H1 (cell line): ENCODE measurements at regions not wholly inside any gene's neighbourhood (a gene's known extent, or its start where the extent isn't known, plus 50 kb on each side); places are given as distances from the start of the nearest gene placed in this dataset.

Experiments used
- CTCF ChIA-PET: fragments of 300-600 bp; sonication (Branson Sonifier 250); formaldehyde crosslinking; loops from one replicate; lab custom pipeline; 2021; ENCODE audit not compliant: partially characterized antibody; lab: Charles Lee
- POLR2A ChIA-PET: fragments of 300-600 bp; sonication (Branson Sonifier 250); formaldehyde crosslinking; loops from one replicate; lab custom pipeline; 2021; ENCODE audit warnings: inconsistent platforms; ENCODE audit not compliant: partially characterized antibody; lab: Charles Lee
- DNase-seq, 2 experiments: peaks; one replicate each; pipeline versions ENCODE4 v3.0.0 to v3.0.0-alpha.2; 2010 to 2022; ENCODE audit warnings: low spot score in 2 of 2, low read depth in 1 of 2, mixed read lengths in 1 of 2
- FAIRE-seq: peaks from 2 replicates; lab custom pipeline; 2011; peaks lifted over from hg19 to GRCh38; lab: Jason Lieb, UNC
- H2AFZ ChIP-seq: 2 replicates; pipeline ENCODE4 v1.8.1; 2012; ENCODE audit warnings: low read length, inconsistent platforms
- H2AK5ac ChIP-seq: 2 replicates; pipeline ENCODE4 v1.6.1; 2013; ENCODE audit warnings: low read depth, low read length
- H2BK120ac ChIP-seq: replicated peaks from 2 replicates; pipeline ENCODE3; 2013; ENCODE audit warnings: low read depth, low read length, inconsistent platforms
- H2BK12ac ChIP-seq: 2 replicates; pipeline ENCODE4 v1.6.1; 2013; ENCODE audit warnings: low read depth, low read length
- H2BK15ac ChIP-seq: 2 replicates; pipeline ENCODE4 v1.6.1; 2013; ENCODE audit warnings: low read length
- H2BK20ac ChIP-seq: 2 replicates; pipeline ENCODE4 v1.6.1; 2013; ENCODE audit warnings: low read length
- H2BK5ac ChIP-seq: 2 replicates; pipeline ENCODE4 v1.6.1; 2013; ENCODE audit warnings: low read depth, low read length
- H3K14ac ChIP-seq: 2 replicates; pipeline ENCODE4 v1.6.1; 2013; ENCODE audit warnings: inconsistent platforms; ENCODE audit not compliant: insufficient read length
- H3K18ac ChIP-seq: 2 replicates; pipeline ENCODE4 v1.6.1; 2013; ENCODE audit warnings: low read length; ENCODE audit errors: extremely low read depth
- H3K23ac ChIP-seq: 2 replicates; pipeline ENCODE4 v1.6.1; 2013; ENCODE audit warnings: inconsistent platforms; ENCODE audit not compliant: insufficient read length
- H3K23me2 ChIP-seq: 2 replicates; pipeline ENCODE4 v1.6.1; 2013; ENCODE audit warnings: low read depth, low read length
- H3K27ac ChIP-seq: 2 replicates; pipeline ENCODE4 v1.6.1; 2011; ENCODE audit warnings: low read depth, low read length, inconsistent platforms
- H3K27me3 ChIP-seq, 4 experiments: replicated peaks in 1 of 4; 1 replicate in 1 of 4; 2 replicates in 3 of 4; pipeline versions ENCODE4 v1.6.1 to v1.8.1; 2011 to 2013; ENCODE audit warnings: low read length in 3 of 4, mild to moderate bottlenecking in 3 of 4, inconsistent platforms in 2 of 4, mixed read lengths in 2 of 4, moderate library complexity in 1 of 4; ENCODE audit not compliant: control insufficient read depth in 3 of 4, insufficient read depth in 3 of 4; ENCODE audit errors: extremely low read depth in 1 of 4
- H3K36me3 ChIP-seq, 4 experiments: 2 replicates each; pipeline versions ENCODE4 v1.6.1 to v1.8.1; 2011 to 2013; ENCODE audit warnings: mild to moderate bottlenecking in 4 of 4, low read length in 3 of 4, moderate library complexity in 2 of 4, control low read depth in 1 of 4, inconsistent platforms in 1 of 4; ENCODE audit not compliant: insufficient read depth in 4 of 4, control insufficient read depth in 2 of 4
- H3K4ac ChIP-seq: replicated peaks from 2 replicates; pipeline ENCODE3; 2013; ENCODE audit warnings: low read length, low read depth, mixed read lengths, inconsistent platforms; ENCODE audit not compliant: insufficient read length
- H3K4me1 ChIP-seq, 4 experiments: replicated peaks in 1 of 4; 1 replicate in 1 of 4; 2 replicates in 3 of 4; pipeline versions ENCODE4 v1.6.1 to v1.8.1; 2011 to 2013; ENCODE audit warnings: low read length in 3 of 4, inconsistent platforms in 2 of 4, mixed read lengths in 1 of 4; ENCODE audit not compliant: insufficient read depth in 4 of 4, control insufficient read depth in 3 of 4
- H3K4me2 ChIP-seq, 2 experiments: 2 replicates each; pipeline versions ENCODE4 v1.6.1 to v1.8.1; 2011 to 2013; ENCODE audit warnings: low read depth in 2 of 2, low read length in 2 of 2, control low read depth in 1 of 2, inconsistent platforms in 1 of 2, mild to moderate bottlenecking in 1 of 2; ENCODE audit not compliant: insufficient read depth in 1 of 2
- H3K4me3 ChIP-seq, 4 experiments: fragments of 200-600, 300-600 bp in 1 of 4; sonication (generic), shearing (Covaris generic), sonication (Bioruptor Twin) in 1 of 4; 2 replicates each; pipeline versions ENCODE4 v1.5.1 to v1.8.1; 2011 to 2016; ENCODE audit warnings: low read length in 4 of 4, low read depth in 3 of 4, control low read depth in 2 of 4, inconsistent platforms in 2 of 4, mild to moderate bottlenecking in 2 of 4, mixed read lengths in 1 of 4, moderate library complexity in 1 of 4; ENCODE audit not compliant: insufficient read depth in 2 of 4; ENCODE audit errors: extremely low read depth in 1 of 4
- H3K56ac ChIP-seq: replicated peaks from 2 replicates; pipeline ENCODE3; 2013; ENCODE audit warnings: low read depth, mild to moderate bottlenecking, mixed read lengths, low read length, inconsistent platforms; ENCODE audit not compliant: insufficient read length
- H3K79me1 ChIP-seq: 2 replicates; pipeline ENCODE4 v1.6.1; 2013; ENCODE audit warnings: low read depth, low read length, control low read depth
- H3K79me2 ChIP-seq, 2 experiments: 2 replicates each; pipeline versions ENCODE4 v1.6.1 to v1.8.1; 2012 to 2013; ENCODE audit warnings: low read length in 2 of 2, mild to moderate bottlenecking in 2 of 2, inconsistent platforms in 1 of 2; ENCODE audit not compliant: insufficient read depth in 2 of 2, control insufficient read depth in 1 of 2
- H3K9ac ChIP-seq, 4 experiments: replicated peaks in 1 of 4; 1 replicate in 1 of 4; 2 replicates in 3 of 4; pipeline versions ENCODE4 v1.6.1 to v1.8.1; 2011 to 2013; ENCODE audit warnings: low read depth in 3 of 4, low read length in 3 of 4, control low read depth in 2 of 4, mild to moderate bottlenecking in 2 of 4, moderate library complexity in 2 of 4, inconsistent platforms in 1 of 4; ENCODE audit errors: extremely low read depth in 1 of 4
- H3K9me3 ChIP-seq, 2 experiments: 2 replicates each; pipeline versions ENCODE4 v1.6.1 to v1.8.1; 2012 to 2013; ENCODE audit warnings: mild to moderate bottlenecking in 2 of 2, moderate library complexity in 2 of 2, control low read depth in 1 of 2, inconsistent platforms in 1 of 2, low read depth in 1 of 2, low read length in 1 of 2, mixed read lengths in 1 of 2; ENCODE audit not compliant: insufficient read depth in 2 of 2
- H4K20me1 ChIP-seq, 2 experiments: replicated peaks in 1 of 2; 2 replicates each; pipeline versions ENCODE3 to v1.8.1; 2011 to 2013; ENCODE audit warnings: inconsistent platforms in 2 of 2, low read length in 2 of 2, mild to moderate bottlenecking in 1 of 2; ENCODE audit not compliant: insufficient read depth in 2 of 2, control insufficient read depth in 1 of 2
- H4K5ac ChIP-seq: 2 replicates; pipeline ENCODE4 v1.6.1; 2013; ENCODE audit warnings: low read length, low read depth, mixed read lengths, inconsistent platforms; ENCODE audit not compliant: insufficient read length
- H4K8ac ChIP-seq: 2 replicates; pipeline ENCODE4 v1.8.0; 2013; ENCODE audit warnings: mild to moderate bottlenecking, moderate library complexity, low read length, inconsistent platforms; ENCODE audit not compliant: insufficient read depth; ENCODE audit errors: extremely low read depth
- H4K91ac ChIP-seq: replicated peaks from 2 replicates; pipeline ENCODE3; 2013; ENCODE audit warnings: low read length, mixed read lengths, inconsistent platforms; ENCODE audit not compliant: insufficient read length
- BACH1 ChIP-seq: IDR thresholded peaks from 2 replicates; pipeline ENCODE4 v1.6.1; 2012; ENCODE audit warnings: low read length, improper control_type of control experiment
- BRCA1 ChIP-seq: IDR thresholded peaks from 2 replicates; pipeline ENCODE4 v1.6.1; 2012; ENCODE audit warnings: low read depth, low read length, improper control_type of control experiment
- CHD2 ChIP-seq: IDR thresholded peaks from 2 replicates; pipeline ENCODE4 v1.6.1; 2012; ENCODE audit warnings: low read length, improper control_type of control experiment
- CTBP2 ChIP-seq: IDR thresholded peaks from 2 replicates; pipeline ENCODE4 v1.7.0; 2011; ENCODE audit warnings: borderline replicate concordance, mild to moderate bottlenecking, moderate library complexity, mixed read lengths, low read length; ENCODE audit not compliant: insufficient read depth, insufficient read length
- E2F6 ChIP-seq: IDR thresholded peaks from 2 replicates; pipeline ENCODE4 v1.6.1; 2012; ENCODE audit warnings: inconsistent platforms
- EGR1 ChIP-seq: IDR thresholded peaks from 2 replicates; pipeline ENCODE4 v1.6.1; 2011; ENCODE audit warnings: low read depth, low read length, borderline replicate concordance
- EP300 ChIP-seq, 2 experiments: IDR thresholded peaks; 1 replicate in 1 of 2; 2 replicates in 1 of 2; pipeline ENCODE4 v1.6.1; 2011 to 2012; ENCODE audit warnings: low read depth in 2 of 2, low read length in 2 of 2, mild to moderate bottlenecking in 2 of 2, borderline replicate concordance in 1 of 2, inconsistent platforms in 1 of 2, moderate library complexity in 1 of 2
- GABPA ChIP-seq: IDR thresholded peaks from 2 replicates; pipeline ENCODE4 v1.6.1; 2011; ENCODE audit warnings: mild to moderate bottlenecking, low read length, moderate library complexity, borderline replicate concordance; ENCODE audit not compliant: insufficient read depth
- PHF8 ChIP-seq: fragments of 200-600 bp; sonication (generic); conservative IDR thresholded peaks from 2 replicates; pipeline ENCODE4 v1.7.1; 2012; ENCODE audit warnings: low read depth, mild to moderate bottlenecking, inconsistent platforms, low read length, moderate library complexity
- RAD21 ChIP-seq, 2 experiments: IDR thresholded peaks in 1 of 2; conservative IDR thresholded peaks in 1 of 2; 2 replicates each; pipeline ENCODE4 v1.6.1; 2011; ENCODE audit warnings: low read depth in 2 of 2, low read length in 2 of 2, improper control_type of control experiment in 1 of 2, inconsistent platforms in 1 of 2, mild to moderate bottlenecking in 1 of 2, moderate library complexity in 1 of 2
- SIN3A ChIP-seq, 2 experiments: IDR thresholded peaks in 1 of 2; conservative IDR thresholded peaks in 1 of 2; 2 replicates each; pipeline ENCODE4 v1.6.1; 2011 to 2012; ENCODE audit warnings: low read length in 2 of 2, improper control_type of control experiment in 1 of 2, low read depth in 1 of 2, mild to moderate bottlenecking in 1 of 2
- SP2 ChIP-seq: IDR thresholded peaks from 2 replicates; pipeline ENCODE4 v1.6.1; 2012; ENCODE audit warnings: mild to moderate bottlenecking, low read length, inconsistent platforms
- YY1 ChIP-seq: IDR thresholded peaks from 2 replicates; pipeline ENCODE4 v1.6.1; 2011; ENCODE audit warnings: low read depth, mild to moderate bottlenecking, low read length

DNA sequence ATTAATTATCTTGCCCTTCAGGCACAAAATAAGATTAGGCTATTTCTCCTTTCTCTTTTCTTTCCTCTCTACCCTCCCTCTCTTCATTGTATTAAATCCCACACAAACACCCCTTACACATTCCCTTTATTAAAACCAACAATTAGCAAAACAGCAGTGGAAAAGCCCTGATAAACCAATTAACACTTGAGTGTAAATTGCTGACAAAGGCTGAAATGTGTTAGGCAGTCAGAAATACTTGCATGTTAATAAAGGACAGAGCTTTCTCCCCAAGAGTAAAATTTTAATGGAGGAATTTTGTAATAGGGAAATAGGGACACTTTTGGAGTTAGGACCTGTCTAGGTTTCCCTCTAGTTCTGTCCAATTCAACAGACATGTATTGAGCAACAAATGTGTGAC is 370.9 kb downstream of the MRPS30 start:
- no peak overlapping the region for H3K27ac ChIP-seq
- no peak overlapping the region for H2BK12ac ChIP-seq
- no peak overlapping the region for H2BK15ac ChIP-seq
- H4K5ac ChIP-seq, result no peak overlapping the region
- H2BK120ac ChIP-seq, result no peak overlapping the region
- H3K9me3 ChIP-seq, result no peaks in the 10 kb centered on the region; a peak in 1 of 4 replicates
- H3K4ac ChIP-seq, result no peak overlapping the region
- H2BK20ac ChIP-seq, result no peak overlapping the region
- H2BK5ac ChIP-seq, result no peak overlapping the region
- no peak overlapping the region for H3K9ac ChIP-seq
- H3K18ac ChIP-seq, result no peak overlapping the region
- DNase-seq, result no peak
- no peaks in the 10 kb centered on the region for H3K23me2 ChIP-seq
- H2AFZ ChIP-seq, result no peak overlapping the region
- no peak overlapping the region for H4K91ac ChIP-seq
- no peak overlapping the region for H2AK5ac ChIP-seq
- H4K8ac ChIP-seq, result no peak overlapping the region
- no peaks in the 10 kb centered on the region for H3K79me1 ChIP-seq
- H3K27me3 ChIP-seq, result no peaks in the 10 kb centered on the region
- no peak for FAIRE-seq
- no peak overlapping the region for H3K56ac ChIP-seq
- ChIA-PET CTCF (no interaction called here), POLR2A (no interaction called here)
- H3K23ac ChIP-seq, result no peak overlapping the region
- H3K79me2 ChIP-seq, result no peaks in the 10 kb centered on the region
- H3K4me2 ChIP-seq, result no peak overlapping the region
- H3K36me3 ChIP-seq, result no peaks in the 10 kb centered on the region
- no peaks in the 10 kb centered on the region for H4K20me1 ChIP-seq
- peaks cover 0 to 3% (median 1%) of the 10 kb centered on the region in 4 experiments; a peak in 4 of 7 replicates for H3K4me1 ChIP-seq
- H3K14ac ChIP-seq, result no peak overlapping the region
- no peak overlapping the region for H3K4me3 ChIP-seq
- TF ChIP-seq CHD2 (no peak), EGR1 (no peak), BACH1 (no peak), CTBP2 (no peak), RAD21 (IDR thresholded peaks at IDR 0.05 in 1 of 2, conservative IDR thresholded peaks at IDR 0.05 in 1 of 2; ENCODE audit: low read depth in 2 of 2, low read length in 2 of 2) (no peak), GABPA (no peak), EP300 (IDR thresholded peaks at IDR 0.05; ENCODE audit: borderline replicate concordance in 1 of 2, low read depth in 2 of 2, low read length in 2 of 2) (no peak), PHF8 (no peak), E2F6 (no peak), SP2 (no peak), YY1 (no peak), BRCA1 (no peak), SIN3A (conservative IDR thresholded peaks at IDR 0.05 in 1 of 2, IDR thresholded peaks at IDR 0.05 in 1 of 2; ENCODE audit: low read depth in 1 of 2, low read length in 2 of 2) (no peak)
